ENCODE measurements at regions not wholly inside any gene's neighbourhood (a gene's known extent, or its start where the extent isn't known, plus 50 kb on each side); places are given as distances from the start of the nearest gene placed in this dataset.

GRCh38 chr11:46223252-46223513 is 54.3 kb upstream of the CREB3L1 start:
- TF ChIP-seq EZH2 (optimal IDR thresholded peaks at IDR 0.05; ENCODE audit: low read depth, low read length) (no peak), CTCF (IDR thresholded peaks at IDR 0.05; ENCODE audit: low read length) (no peak)
